GM23248 (cell line): ENCODE measurements at regions not wholly inside any gene's neighbourhood (a gene's known extent, or its start where the extent isn't known, plus 50 kb on each side); places are given as distances from the start of the nearest gene placed in this dataset.

Experiments
- DNase-seq: peaks from one replicate; pipeline ENCODE4 v3.0.0-alpha.2; 2015
- H2AFZ ChIP-seq: fragments of 200-600 bp; sonication (generic); 2 replicates; pipeline ENCODE4 v1.6.1; 2016; ENCODE audit warnings: antibody characterized with exemption
- H3F3A ChIP-seq: fragments of 200-600 bp; sonication (generic); 2 replicates; pipeline ENCODE4 v1.6.1; 2016; ENCODE audit warnings: mild to moderate bottlenecking, antibody characterized with exemption, mixed run types; ENCODE audit not compliant: insufficient read depth
- H3K27ac ChIP-seq: fragments of 200-600 bp; sonication (generic); 2 replicates; pipeline ENCODE4 v1.5.1; 2016; ENCODE audit warnings: mild to moderate bottlenecking
- H3K27me3 ChIP-seq: fragments of 200-600 bp; sonication (generic); replicated peaks from 2 replicates; pipeline ENCODE4 v1.6.1; 2016; ENCODE audit warnings: mild to moderate bottlenecking; ENCODE audit not compliant: insufficient read depth
- H3K36me3 ChIP-seq: fragments of 200-600 bp; sonication (generic); 2 replicates; pipeline ENCODE4 v1.6.1; 2016; ENCODE audit warnings: low read depth, mild to moderate bottlenecking
- H3K4me1 ChIP-seq: fragments of 200-600 bp; sonication (generic); 2 replicates; pipeline ENCODE4 v1.6.1; 2016; ENCODE audit warnings: mild to moderate bottlenecking; ENCODE audit not compliant: insufficient read depth
- H3K4me2 ChIP-seq: fragments of 200-600 bp; sonication (generic); one replicate; pipeline ENCODE4 v1.6.1; 2016; ENCODE audit warnings: mild to moderate bottlenecking; ENCODE audit not compliant: unreplicated experiment
- H3K4me3 ChIP-seq: fragments of 200-600 bp; sonication (generic); 2 replicates; pipeline ENCODE4 v1.5.1; 2016; ENCODE audit warnings: mild to moderate bottlenecking
- H3K79me2 ChIP-seq: fragments of 200-600 bp; sonication (generic); 2 replicates; pipeline ENCODE4 v1.6.1; 2016; ENCODE audit warnings: mild to moderate bottlenecking; ENCODE audit not compliant: insufficient read depth
- H3K9ac ChIP-seq: fragments of 200-600 bp; sonication (generic); 2 replicates; pipeline ENCODE4 v1.6.1; 2016; ENCODE audit warnings: mild to moderate bottlenecking
- H3K9me2 ChIP-seq: fragments of 200-600 bp; sonication (generic); 2 replicates; pipeline ENCODE4 v1.6.1; 2016; ENCODE audit warnings: mixed run types, mild to moderate bottlenecking, moderate library complexity; ENCODE audit not compliant: insufficient read depth
- H3K9me3 ChIP-seq: fragments of 200-600 bp; sonication (generic); one replicate; pipeline ENCODE4 v1.6.1; 2017; ENCODE audit warnings: low read depth
- H4K20me1 ChIP-seq: fragments of 200-600 bp; sonication (generic); 2 replicates; pipeline ENCODE4 v1.6.0; 2016; ENCODE audit not compliant: insufficient read depth
- EZH2 ChIP-seq: fragments of 200-600 bp; sonication (generic); IDR thresholded peaks from 2 replicates; pipeline ENCODE4 v1.6.1; 2018; ENCODE audit warnings: antibody characterized with exemption, mild to moderate bottlenecking; ENCODE audit not compliant: insufficient read depth, poor library complexity, severe bottlenecking
- EZH2phosphoT487 ChIP-seq: fragments of 200-600 bp; sonication (generic); IDR thresholded peaks from 2 replicates; pipeline ENCODE4 v1.6.1; 2018; ENCODE audit warnings: antibody characterized with exemption, moderate library complexity, mild to moderate bottlenecking, low read depth; ENCODE audit not compliant: insufficient read depth
- WGBS, 2 experiments: methylation state at CpG; one replicate each; pipeline ENCODE4 v1.1.6; 2015 to 2017; ENCODE audit warnings: low lambda C conversion rate in 2 of 2, low coverage in 1 of 2; ENCODE audit errors: missing lambda C conversion rate in 2 of 2; 5-methylcytosine and 5-hydroxymethylcytosine counted together
- in situ Hi-C: fragments of 300-500 bp; cut with MboI; formaldehyde crosslinking; loops from 2 replicates; pipeline ENCODE4 v1.15.0; 2020

GRCh38 chr18:24935896-24936295 lies 416.1 kb downstream of the ZNF521 start:
- no peaks in the 10 kb centered on the region for H3K4me1 ChIP-seq
- no peaks in the 10 kb centered on the region for H3K79me2 ChIP-seq
- H3K4me2 ChIP-seq: no peak overlapping the region
- H3K9me2 ChIP-seq: no peaks in the 10 kb centered on the region
- DNase-seq: no peak
- in situ Hi-C loops: no loop called here
- H4K20me1 ChIP-seq: no peaks in the 10 kb centered on the region
- H3K9me3 ChIP-seq: no peaks in the 10 kb centered on the region
- TF ChIP-seq EZH2 (no peak), EZH2phosphoT487 (no peak)
- H3K9ac ChIP-seq: no peak overlapping the region
- no peaks in the 10 kb centered on the region for H3K36me3 ChIP-seq
- WGBS, 2 experiments: 20 to 38% methylated on average over 1 of the region's 1 CpG
- no peak overlapping the region for H3K27ac ChIP-seq
- H3F3A ChIP-seq: no peaks in the 10 kb centered on the region
- H3K4me3 ChIP-seq: no peak overlapping the region
- H3K27me3 ChIP-seq: no peaks in the 10 kb centered on the region
- no peak overlapping the region for H2AFZ ChIP-seq

DNA sequence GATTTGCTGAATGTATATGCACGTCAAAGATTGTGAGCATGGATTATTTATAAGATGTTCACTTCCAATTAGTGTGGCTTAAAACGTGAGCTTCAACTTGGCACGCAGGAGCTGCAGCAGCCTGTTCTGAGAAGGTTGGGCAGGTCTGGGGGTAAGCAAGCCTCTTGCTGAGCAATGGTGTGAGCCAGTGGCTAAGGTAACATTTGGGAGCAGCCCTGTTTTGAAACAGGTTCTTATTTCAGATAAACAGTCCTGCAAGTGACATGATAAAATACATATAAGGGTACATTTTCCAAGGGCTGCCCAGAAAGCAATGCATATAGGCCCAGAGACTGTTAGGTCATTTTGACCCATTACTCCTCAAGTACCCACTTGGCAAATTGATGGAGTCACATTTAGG lies 415.3 kb downstream of the ZNF521 start:
- TF ChIP-seq EZH2phosphoT487 (no peak), EZH2 (no peak)

GRCh38 chr18:24937639-24938275 lies 414.2 kb downstream of the ZNF521 start:
- Histone ChIP-seq H3K4me1 (no peaks in the 10 kb centered on the region), H3K4me3 (no peak overlapping the region), H3F3A (no peaks in the 10 kb centered on the region), H3K36me3 (no peaks in the 10 kb centered on the region), H3K9me2 (no peaks in the 10 kb centered on the region), H3K79me2 (no peaks in the 10 kb centered on the region), H3K9ac (no peak overlapping the region), H3K27ac (no peak overlapping the region), H4K20me1 (no peaks in the 10 kb centered on the region), H3K27me3 (no peaks in the 10 kb centered on the region), H3K4me2 (no peak overlapping the region), H2AFZ (no peak overlapping the region), H3K9me3 (no peaks in the 10 kb centered on the region)
- in situ Hi-C loops: no loop called here
- no peak for TF ChIP-seq EZH2
- TF ChIP-seq EZH2phosphoT487: no peak
- DNase-seq: peak; percentile 19
- WGBS, 2 experiments: 60 to 70% methylated on average over 5 of the region's 5 CpGs

More for the DNA sequence above, 415.3 kb downstream of the ZNF521 start:
- Histone ChIP-seq H3K27ac (no peak overlapping the region), H4K20me1 (no peaks in the 10 kb centered on the region), H3K36me3 (no peaks in the 10 kb centered on the region), H3K4me1 (no peaks in the 10 kb centered on the region), H3K27me3 (no peaks in the 10 kb centered on the region), H3K9me2 (no peaks in the 10 kb centered on the region), H3K79me2 (no peaks in the 10 kb centered on the region), H2AFZ (no peak overlapping the region), H3K4me2 (no peak overlapping the region), H3K4me3 (no peak overlapping the region), H3F3A (no peaks in the 10 kb centered on the region), H3K9ac (no peak overlapping the region), H3K9me3 (no peaks in the 10 kb centered on the region)
- WGBS, 2 experiments: 66 to 69% methylated on average over 3 of the region's 3 CpGs
- in situ Hi-C loops: no loop called here
- no peak for DNase-seq

GRCh38 chr18:24940416-24940815 lies 411.6 kb downstream of the ZNF521 start:
- no peaks in the 10 kb centered on the region for H3K9me2 ChIP-seq
- WGBS, 2 experiments: 85 to 86% methylated on average over 6 of the region's 6 CpGs
- TF ChIP-seq EZH2 (no peak), EZH2phosphoT487 (no peak)
- H3K27ac ChIP-seq: no peak overlapping the region
- no peak overlapping the region for H3K9ac ChIP-seq
- H3K4me1 ChIP-seq: no peaks in the 10 kb centered on the region
- no peaks in the 10 kb centered on the region for H3K9me3 ChIP-seq
- H4K20me1 ChIP-seq: no peaks in the 10 kb centered on the region
- no peak for DNase-seq
- no peak overlapping the region for H3K4me2 ChIP-seq
- H3F3A ChIP-seq: no peaks in the 10 kb centered on the region
- H3K79me2 ChIP-seq: no peaks in the 10 kb centered on the region
- no peaks in the 10 kb centered on the region for H3K36me3 ChIP-seq
- in situ Hi-C loops: no loop called here
- no peak overlapping the region for H3K4me3 ChIP-seq
- H3K27me3 ChIP-seq: no peaks in the 10 kb centered on the region
- no peak overlapping the region for H2AFZ ChIP-seq
